B cell (primary cell): ENCODE measurements at regions not wholly inside any gene's neighbourhood (a gene's known extent, or its start where the extent isn't known, plus 50 kb on each side); places are given as distances from the start of the nearest gene placed in this dataset.

ENCODE experiments used
- ATAC-seq: fragments of 200-7000 bp; cut with Tn5 transposase; one replicate; pipeline ENCODE4 v1.10.0; 2021; ENCODE audit warnings: low read depth, mild to moderate bottlenecking, moderate number of reproducible peaks, moderate library complexity
- CTCF ChIA-PET: fragments of 350-600 bp; sonication (Branson Sonifier 250); formaldehyde crosslinking; loops from one replicate; lab custom pipeline; 2021; ENCODE audit warnings: antibody characterized with exemption, inconsistent platforms; lab: Charles Lee
- POLR2A ChIA-PET: fragments of 350-600 bp; sonication (Branson Sonifier 250); formaldehyde crosslinking; loops from one replicate; lab custom pipeline; 2021; ENCODE audit warnings: antibody characterized with exemption; lab: Charles Lee
- DNase-seq: peaks from one replicate; pipeline ENCODE4 v3.0.0; 2013
- H2AFZ ChIP-seq: 2 replicates; pipeline ENCODE4 v1.6.1; 2012; ENCODE audit warnings: mild to moderate bottlenecking, low read depth, low read length; ENCODE audit not compliant: insufficient read depth, poor library complexity, severe bottlenecking
- H3K27ac ChIP-seq, 2 donors: 1 replicate in 1 of 2; 2 replicates in 1 of 2; pipeline ENCODE4 v1.5.1; 2012 to 2013; ENCODE audit warnings: low read length in 2 of 2, mild to moderate bottlenecking in 2 of 2, moderate library complexity in 1 of 2
- H3K27me3 ChIP-seq, 4 experiments: fragments of 200-600 bp in 1 of 4; sonication (generic) in 1 of 4; replicated peaks in 1 of 4; 1 replicate in 2 of 4; 2 replicates in 2 of 4; pipeline versions ENCODE4 v1.6.1 to v1.7.0; 2013 to 2016; ENCODE audit warnings: low read length in 3 of 4, mild to moderate bottlenecking in 2 of 4, mixed read lengths in 1 of 4, moderate library complexity in 1 of 4; ENCODE audit not compliant: insufficient read depth in 4 of 4, control insufficient read depth in 3 of 4; ENCODE audit errors: control extremely low read depth in 1 of 4
- H3K36me3 ChIP-seq, 2 experiments: replicated peaks in 1 of 2; 1 replicate in 1 of 2; 2 replicates in 1 of 2; pipeline versions ENCODE4 v1.6.1 to v1.7.1; 2013; ENCODE audit warnings: low read length in 1 of 2; ENCODE audit not compliant: insufficient read depth in 2 of 2, control insufficient read depth in 1 of 2; ENCODE audit errors: control extremely low read depth in 1 of 2, extremely low read depth in 1 of 2
- H3K4me1 ChIP-seq, 2 donors: fragments of 200-600 bp in 1 of 2; sonication (generic) in 1 of 2; 1 replicate in 1 of 2; 2 replicates in 1 of 2; pipeline versions ENCODE4 v1.5.1 to v1.6.1; 2013 to 2017; ENCODE audit warnings: low read length in 2 of 2; ENCODE audit not compliant: control insufficient read depth in 2 of 2, insufficient read depth in 2 of 2
- H3K4me2 ChIP-seq: replicated peaks from 2 replicates; pipeline ENCODE3; 2012; ENCODE audit warnings: mild to moderate bottlenecking, low read depth, low read length; ENCODE audit not compliant: poor library complexity, severe bottlenecking
- H3K4me3 ChIP-seq, 5 experiments: fragments of 200-600 bp in 1 of 5; sonication (generic) in 1 of 5; 1 replicate in 3 of 5; 2 replicates in 2 of 5; pipeline versions ENCODE4 v1.5.1 to v1.7.0; 2011 to 2016; ENCODE audit warnings: low read length in 4 of 5, mild to moderate bottlenecking in 4 of 5, low read depth in 2 of 5, control low read depth in 1 of 5, moderate library complexity in 1 of 5; ENCODE audit not compliant: insufficient read depth in 1 of 5; ENCODE audit errors: control extremely low read depth in 1 of 5, extremely low read depth in 1 of 5
- H3K79me2 ChIP-seq: fragments of 200-600 bp; sonication (generic); one replicate; pipeline ENCODE4 v1.6.0; 2016; ENCODE audit warnings: low read length; ENCODE audit not compliant: control insufficient read depth, insufficient read depth
- H3K9ac ChIP-seq: fragments of 200-600 bp; sonication (generic); 2 replicates; pipeline ENCODE4 v1.6.1; 2017; ENCODE audit warnings: mild to moderate bottlenecking, low read length, moderate library complexity
- H3K9me3 ChIP-seq, 3 donors: one replicate each; pipeline versions ENCODE4 v1.6.1 to v1.7.1; 2013; ENCODE audit warnings: low read length in 2 of 3; ENCODE audit not compliant: control insufficient read depth in 2 of 3, insufficient read depth in 1 of 3; ENCODE audit errors: control extremely low read depth in 1 of 3
- H4K20me1 ChIP-seq: 2 replicates; pipeline ENCODE4 v1.6.0; 2012; ENCODE audit warnings: mild to moderate bottlenecking, low read length; ENCODE audit not compliant: insufficient read depth, control insufficient read depth, poor library complexity, severe bottlenecking
- H3K27ac Mint-ChIP-seq: one replicate; pipeline ENCODE4 v1.8.0; 2021; ENCODE audit warnings: mixed read lengths
- H3K27me3 Mint-ChIP-seq: one replicate; pipeline ENCODE4 v1.8.0; 2021; ENCODE audit warnings: mixed read lengths
- H3K4me1 Mint-ChIP-seq: one replicate; pipeline ENCODE4 v1.8.0; 2021; ENCODE audit warnings: mixed read lengths
- H3K4me3 Mint-ChIP-seq: one replicate; pipeline ENCODE4 v1.8.0; 2021; ENCODE audit warnings: mixed read lengths
- H3K9me3 Mint-ChIP-seq: one replicate; pipeline ENCODE4 v1.8.0; 2022; ENCODE audit warnings: mixed read lengths; ENCODE audit not compliant: insufficient read depth
- CTCF ChIP-seq: fragments of 200-600 bp; IDR thresholded peaks from one replicate; pipeline ENCODE4 v1.8.0; 2022; ENCODE audit warnings: antibody characterized with exemption, mild to moderate bottlenecking
- EZH2 ChIP-seq: IDR thresholded peaks from 2 replicates; pipeline ENCODE4 v1.6.1; 2012; ENCODE audit warnings: borderline replicate concordance, low read depth, mild to moderate bottlenecking, moderate library complexity, low read length; ENCODE audit not compliant: insufficient read depth, poor library complexity, severe bottlenecking
- WGBS: methylation state at CpG from one replicate; pipeline ENCODE4 v1.1.5; 2013; ENCODE audit warnings: missing lambda C conversion rate; ENCODE audit not compliant: insufficient coverage; 5-methylcytosine and 5-hydroxymethylcytosine counted together
- intact Hi-C: fragments of 100-400 bp; cut with micrococcal nuclease; formaldehyde crosslinking; loops from one replicate; pipeline ENCODE4 v1.10.0; 2022

- no peak for ATAC-seq
- no CpG with 5 or more reads among the region's 2 CpGs for WGBS
Observed at GRCh38 chr2:38509947-38510326, 92.8 kb downstream of the HNRNPLL start.

More at GRCh38 chr2:38509947-38510326, 92.8 kb downstream of the HNRNPLL start:
- ChIA-PET CTCF (interaction anchor here (0.6 to 6.0 kb wide), 11 partner anchors 12 to 1114 kb away, joined by 3 to 191 read pairs (median 5); no protein-coding TSS in a partner anchor), POLR2A (no interaction called here)
- intact Hi-C loops = loop anchor here (5.0 to 10.0 kb wide), 2 partner anchors 135 to 393 kb away; partner anchors contain the start of gene ATL2
- Mint-ChIP-seq H3K27me3 (no peaks in the 10 kb centered on the region), H3K4me1 (peaks cover 5% of the 10 kb centered on the region), H3K4me3 (no peak overlapping the region), H3K9me3 (no peaks in the 10 kb centered on the region), H3K27ac (no peak overlapping the region)
- Histone ChIP-seq H3K36me3 (no peaks in the 10 kb centered on the region), H3K4me2 (no peak overlapping the region), H3K4me3 (no peak overlapping the region), H3K4me1 (no peaks in the 10 kb centered on the region), H3K27ac (no peak overlapping the region), H3K27me3 (peaks cover 0 to 5% (median 0%) of the 10 kb centered on the region in 4 experiments), H2AFZ (no peak overlapping the region), H3K9me3 (no peaks in the 10 kb centered on the region), H3K79me2 (no peaks in the 10 kb centered on the region), H4K20me1 (no peaks in the 10 kb centered on the region), H3K9ac (no peak overlapping the region)
- TF ChIP-seq EZH2 (no peak), CTCF (no peak)
- no peak for DNase-seq
